HEK293 (cell line): ENCODE measurements at regions not wholly inside any gene's neighbourhood (a gene's known extent, or its start where the extent isn't known, plus 50 kb on each side); places are given as distances from the start of the nearest gene placed in this dataset.

Experiments
- CTCF ChIP-seq: fragments of 450-650 bp; formaldehyde crosslinking; IDR thresholded peaks from 2 replicates; pipeline ENCODE4 v1.5.1; 2016; ENCODE audit warnings: missing biosample characterization, missing genetic modification characterization
- ZBTB20 ChIP-seq: fragments of 450-650 bp; formaldehyde crosslinking; IDR thresholded peaks from 2 replicates; pipeline ENCODE4 v1.5.1; 2016; ENCODE audit warnings: missing biosample characterization, missing genetic modification characterization
- ZBTB26 ChIP-seq: fragments of 450-650 bp; formaldehyde crosslinking; optimal IDR thresholded peaks from 2 replicates; pipeline ENCODE3; 2016; ENCODE audit warnings: missing biosample characterization, mild to moderate bottlenecking, missing genetic modification characterization
- ZBTB44 ChIP-seq: fragments of 450-650 bp; IDR thresholded peaks from 2 replicates; pipeline ENCODE4 v1.5.1; 2018; ENCODE audit warnings: missing biosample characterization, mild to moderate bottlenecking, missing genetic modification characterization
- ZFP41 ChIP-seq: fragments of 450-650 bp; formaldehyde crosslinking; IDR thresholded peaks from 2 replicates; pipeline ENCODE4 v1.5.1; 2016; ENCODE audit warnings: missing biosample characterization, missing genetic modification characterization, borderline replicate concordance
- ZNF24 ChIP-seq: fragments of 450-650 bp; formaldehyde crosslinking; IDR thresholded peaks from 2 replicates; pipeline ENCODE4 v1.5.1; 2016; ENCODE audit warnings: missing biosample characterization, missing genetic modification characterization
- ZNF274 ChIP-seq, 2 experiments: fragments of 200-500 bp in 1 of 2; fragments of 450-650 bp in 1 of 2; sonication (Bioruptor generic) in 1 of 2; formaldehyde crosslinking in 1 of 2; IDR thresholded peaks; 2 replicates each; pipeline versions ENCODE4 v1.5.1 to v1.6.1; 2014 to 2016; ENCODE audit warnings: borderline replicate concordance in 1 of 2, inconsistent platforms in 1 of 2, low read length in 1 of 2, missing biosample characterization in 1 of 2, missing genetic modification characterization in 1 of 2
- ZNF639 ChIP-seq: fragments of 450-650 bp; formaldehyde crosslinking; IDR thresholded peaks from 2 replicates; pipeline ENCODE4 v1.5.1; 2016; ENCODE audit warnings: missing biosample characterization, missing genetic modification characterization
- TF ChIP-seq, protein P1 (sequence below): fragments of 450-650 bp; formaldehyde crosslinking; IDR thresholded peaks from 2 replicates; pipeline ENCODE4 v1.5.1; 2016; ENCODE audit warnings: missing biosample characterization, missing genetic modification characterization
- TF ChIP-seq, protein P2 (sequence below): fragments of 450-650 bp; formaldehyde crosslinking; IDR thresholded peaks from 2 replicates; pipeline ENCODE4 v1.5.1; 2016; ENCODE audit warnings: missing biosample characterization, missing genetic modification characterization

GRCh38 chr10:120047926-120048325, 155.4 kb downstream of the SEC23IP start:
- TF ChIP-seq ZBTB26 (tag by site-specific recombination) (no peak), ZBTB20 (no peak), ZNF639 (no peak), ZNF24 (tag by site-specific recombination) (no peak), CTCF (tag by site-specific recombination) (no peak), ZFP41 (tag by site-specific recombination) (no peak), ZBTB44 (tag by site-specific recombination) (no peak), ZNF274 (IDR thresholded peaks at IDR 0.05; ENCODE audit: low read length) (no peak), ZNF274 (tag by site-specific recombination; IDR thresholded peaks at IDR 0.05; ENCODE audit: borderline replicate concordance) (no peak)
- TF ChIP-seq, protein P1, sequence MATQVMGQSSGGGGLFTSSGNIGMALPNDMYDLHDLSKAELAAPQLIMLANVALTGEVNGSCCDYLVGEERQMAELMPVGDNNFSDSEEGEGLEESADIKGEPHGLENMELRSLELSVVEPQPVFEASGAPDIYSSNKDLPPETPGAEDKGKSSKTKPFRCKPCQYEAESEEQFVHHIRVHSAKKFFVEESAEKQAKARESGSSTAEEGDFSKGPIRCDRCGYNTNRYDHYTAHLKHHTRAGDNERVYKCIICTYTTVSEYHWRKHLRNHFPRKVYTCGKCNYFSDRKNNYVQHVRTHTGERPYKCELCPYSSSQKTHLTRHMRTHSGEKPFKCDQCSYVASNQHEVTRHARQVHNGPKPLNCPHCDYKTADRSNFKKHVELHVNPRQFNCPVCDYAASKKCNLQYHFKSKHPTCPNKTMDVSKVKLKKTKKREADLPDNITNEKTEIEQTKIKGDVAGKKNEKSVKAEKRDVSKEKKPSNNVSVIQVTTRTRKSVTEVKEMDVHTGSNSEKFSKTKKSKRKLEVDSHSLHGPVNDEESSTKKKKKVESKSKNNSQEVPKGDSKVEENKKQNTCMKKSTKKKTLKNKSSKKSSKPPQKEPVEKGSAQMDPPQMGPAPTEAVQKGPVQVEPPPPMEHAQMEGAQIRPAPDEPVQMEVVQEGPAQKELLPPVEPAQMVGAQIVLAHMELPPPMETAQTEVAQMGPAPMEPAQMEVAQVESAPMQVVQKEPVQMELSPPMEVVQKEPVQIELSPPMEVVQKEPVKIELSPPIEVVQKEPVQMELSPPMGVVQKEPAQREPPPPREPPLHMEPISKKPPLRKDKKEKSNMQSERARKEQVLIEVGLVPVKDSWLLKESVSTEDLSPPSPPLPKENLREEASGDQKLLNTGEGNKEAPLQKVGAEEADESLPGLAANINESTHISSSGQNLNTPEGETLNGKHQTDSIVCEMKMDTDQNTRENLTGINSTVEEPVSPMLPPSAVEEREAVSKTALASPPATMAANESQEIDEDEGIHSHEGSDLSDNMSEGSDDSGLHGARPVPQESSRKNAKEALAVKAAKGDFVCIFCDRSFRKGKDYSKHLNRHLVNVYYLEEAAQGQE (tag by site-specific recombination), result no peak
- TF ChIP-seq, protein P2, sequence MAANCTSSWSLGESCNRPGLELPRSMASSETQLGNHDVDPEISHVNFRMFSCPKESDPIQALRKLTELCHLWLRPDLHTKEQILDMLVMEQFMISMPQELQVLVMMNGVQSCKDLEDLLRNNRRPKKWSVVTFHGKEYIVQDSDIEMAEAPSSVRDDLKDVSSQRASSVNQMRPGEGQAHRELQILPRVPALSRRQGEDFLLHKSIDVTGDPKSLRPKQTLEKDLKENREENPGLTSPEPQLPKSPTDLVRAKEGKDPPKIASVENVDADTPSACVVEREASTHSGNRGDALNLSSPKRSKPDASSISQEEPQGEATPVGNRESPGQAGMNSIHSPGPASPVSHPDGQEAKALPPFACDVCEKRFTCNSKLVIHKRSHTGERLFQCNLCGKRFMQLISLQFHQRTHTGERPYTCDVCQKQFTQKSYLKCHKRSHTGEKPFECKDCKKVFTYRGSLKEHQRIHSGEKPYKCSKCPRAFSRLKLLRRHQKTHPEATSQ (tag by site-specific recombination), result no peak
